B cell (primary cell): ENCODE measurements at regions not wholly inside any gene's neighbourhood (a gene's known extent, or its start where the extent isn't known, plus 50 kb on each side); places are given as distances from the start of the nearest gene placed in this dataset.

ENCODE experiments used
- ATAC-seq: fragments of 200-7000 bp; cut with Tn5 transposase; one replicate; pipeline ENCODE4 v1.10.0; 2021; ENCODE audit warnings: low read depth, mild to moderate bottlenecking, moderate number of reproducible peaks, moderate library complexity
- CTCF ChIA-PET: fragments of 350-600 bp; sonication (Branson Sonifier 250); formaldehyde crosslinking; loops from one replicate; lab custom pipeline; 2021; ENCODE audit warnings: antibody characterized with exemption, inconsistent platforms; lab: Charles Lee
- POLR2A ChIA-PET: fragments of 350-600 bp; sonication (Branson Sonifier 250); formaldehyde crosslinking; loops from one replicate; lab custom pipeline; 2021; ENCODE audit warnings: antibody characterized with exemption; lab: Charles Lee
- DNase-seq: peaks from one replicate; pipeline ENCODE4 v3.0.0; 2013
- H2AFZ ChIP-seq: 2 replicates; pipeline ENCODE4 v1.6.1; 2012; ENCODE audit warnings: mild to moderate bottlenecking, low read depth, low read length; ENCODE audit not compliant: insufficient read depth, poor library complexity, severe bottlenecking
- H3K27ac ChIP-seq, 2 donors: 1 replicate in 1 of 2; 2 replicates in 1 of 2; pipeline ENCODE4 v1.5.1; 2012 to 2013; ENCODE audit warnings: low read length in 2 of 2, mild to moderate bottlenecking in 2 of 2, moderate library complexity in 1 of 2
- H3K27me3 ChIP-seq, 4 experiments: fragments of 200-600 bp in 1 of 4; sonication (generic) in 1 of 4; replicated peaks in 1 of 4; 1 replicate in 2 of 4; 2 replicates in 2 of 4; pipeline versions ENCODE4 v1.6.1 to v1.7.0; 2013 to 2016; ENCODE audit warnings: low read length in 3 of 4, mild to moderate bottlenecking in 2 of 4, mixed read lengths in 1 of 4, moderate library complexity in 1 of 4; ENCODE audit not compliant: insufficient read depth in 4 of 4, control insufficient read depth in 3 of 4; ENCODE audit errors: control extremely low read depth in 1 of 4
- H3K36me3 ChIP-seq, 2 experiments: replicated peaks in 1 of 2; 1 replicate in 1 of 2; 2 replicates in 1 of 2; pipeline versions ENCODE4 v1.6.1 to v1.7.1; 2013; ENCODE audit warnings: low read length in 1 of 2; ENCODE audit not compliant: insufficient read depth in 2 of 2, control insufficient read depth in 1 of 2; ENCODE audit errors: control extremely low read depth in 1 of 2, extremely low read depth in 1 of 2
- H3K4me1 ChIP-seq, 2 donors: fragments of 200-600 bp in 1 of 2; sonication (generic) in 1 of 2; 1 replicate in 1 of 2; 2 replicates in 1 of 2; pipeline versions ENCODE4 v1.5.1 to v1.6.1; 2013 to 2017; ENCODE audit warnings: low read length in 2 of 2; ENCODE audit not compliant: control insufficient read depth in 2 of 2, insufficient read depth in 2 of 2
- H3K4me2 ChIP-seq: replicated peaks from 2 replicates; pipeline ENCODE3; 2012; ENCODE audit warnings: mild to moderate bottlenecking, low read depth, low read length; ENCODE audit not compliant: poor library complexity, severe bottlenecking
- H3K4me3 ChIP-seq, 5 experiments: fragments of 200-600 bp in 1 of 5; sonication (generic) in 1 of 5; 1 replicate in 3 of 5; 2 replicates in 2 of 5; pipeline versions ENCODE4 v1.5.1 to v1.7.0; 2011 to 2016; ENCODE audit warnings: low read length in 4 of 5, mild to moderate bottlenecking in 4 of 5, low read depth in 2 of 5, control low read depth in 1 of 5, moderate library complexity in 1 of 5; ENCODE audit not compliant: insufficient read depth in 1 of 5; ENCODE audit errors: control extremely low read depth in 1 of 5, extremely low read depth in 1 of 5
- H3K79me2 ChIP-seq: fragments of 200-600 bp; sonication (generic); one replicate; pipeline ENCODE4 v1.6.0; 2016; ENCODE audit warnings: low read length; ENCODE audit not compliant: control insufficient read depth, insufficient read depth
- H3K9ac ChIP-seq: fragments of 200-600 bp; sonication (generic); 2 replicates; pipeline ENCODE4 v1.6.1; 2017; ENCODE audit warnings: mild to moderate bottlenecking, low read length, moderate library complexity
- H3K9me3 ChIP-seq, 3 donors: one replicate each; pipeline versions ENCODE4 v1.6.1 to v1.7.1; 2013; ENCODE audit warnings: low read length in 2 of 3; ENCODE audit not compliant: control insufficient read depth in 2 of 3, insufficient read depth in 1 of 3; ENCODE audit errors: control extremely low read depth in 1 of 3
- H4K20me1 ChIP-seq: 2 replicates; pipeline ENCODE4 v1.6.0; 2012; ENCODE audit warnings: mild to moderate bottlenecking, low read length; ENCODE audit not compliant: insufficient read depth, control insufficient read depth, poor library complexity, severe bottlenecking
- H3K27ac Mint-ChIP-seq: one replicate; pipeline ENCODE4 v1.8.0; 2021; ENCODE audit warnings: mixed read lengths
- H3K27me3 Mint-ChIP-seq: one replicate; pipeline ENCODE4 v1.8.0; 2021; ENCODE audit warnings: mixed read lengths
- H3K4me1 Mint-ChIP-seq: one replicate; pipeline ENCODE4 v1.8.0; 2021; ENCODE audit warnings: mixed read lengths
- H3K4me3 Mint-ChIP-seq: one replicate; pipeline ENCODE4 v1.8.0; 2021; ENCODE audit warnings: mixed read lengths
- H3K9me3 Mint-ChIP-seq: one replicate; pipeline ENCODE4 v1.8.0; 2022; ENCODE audit warnings: mixed read lengths; ENCODE audit not compliant: insufficient read depth
- EZH2 ChIP-seq: IDR thresholded peaks from 2 replicates; pipeline ENCODE4 v1.6.1; 2012; ENCODE audit warnings: borderline replicate concordance, low read depth, mild to moderate bottlenecking, moderate library complexity, low read length; ENCODE audit not compliant: insufficient read depth, poor library complexity, severe bottlenecking
- WGBS: methylation state at CpG from one replicate; pipeline ENCODE4 v1.1.5; 2013; ENCODE audit warnings: missing lambda C conversion rate; ENCODE audit not compliant: insufficient coverage; 5-methylcytosine and 5-hydroxymethylcytosine counted together
- intact Hi-C: fragments of 100-400 bp; cut with micrococcal nuclease; formaldehyde crosslinking; loops from one replicate; pipeline ENCODE4 v1.10.0; 2022
- TF ChIP-seq, protein P1 (sequence below): fragments of 200-600 bp; IDR thresholded peaks from one replicate; pipeline ENCODE4 v1.8.0; 2022; ENCODE audit warnings: antibody characterized with exemption, mild to moderate bottlenecking

DNA sequence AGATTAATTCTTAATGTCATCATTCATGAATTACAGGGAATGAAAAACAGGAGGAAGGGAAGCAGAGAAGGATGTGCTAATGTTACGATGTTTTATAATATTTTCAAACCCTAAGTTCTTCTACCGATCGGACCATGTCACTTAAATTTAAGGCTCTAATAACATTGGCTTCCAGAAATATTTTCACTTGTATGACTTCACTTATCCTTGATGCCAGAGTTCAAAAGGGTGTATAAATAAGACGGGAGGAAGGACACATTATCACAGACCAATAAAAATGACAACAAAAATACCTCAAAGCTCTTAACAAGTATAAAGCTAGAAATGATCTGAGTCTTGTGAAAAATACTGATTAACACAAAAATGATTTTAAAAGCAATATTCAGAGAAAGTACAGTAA, 370.4 kb upstream of the CITED2 start:
- ATAC-seq (no peak), DNase-seq (no peak)
- ChIA-PET CTCF (no interaction called here), POLR2A (no interaction called here)
- Histone ChIP-seq H3K4me2 (no peak overlapping the region), H3K79me2 (no peaks in the 10 kb centered on the region), H3K4me1 (no peaks in the 10 kb centered on the region), H3K9ac (no peak overlapping the region), H3K4me3 (no peak overlapping the region), H3K27ac (no peak overlapping the region), H2AFZ (no peak overlapping the region), H4K20me1 (no peaks in the 10 kb centered on the region), H3K27me3 (no peaks in the 10 kb centered on the region), H3K9me3 (no peaks in the 10 kb centered on the region), H3K36me3 (no peaks in the 10 kb centered on the region)
- WGBS = no CpG with 5 or more reads among the region's 4 CpGs
- TF ChIP-seq, protein P1, sequence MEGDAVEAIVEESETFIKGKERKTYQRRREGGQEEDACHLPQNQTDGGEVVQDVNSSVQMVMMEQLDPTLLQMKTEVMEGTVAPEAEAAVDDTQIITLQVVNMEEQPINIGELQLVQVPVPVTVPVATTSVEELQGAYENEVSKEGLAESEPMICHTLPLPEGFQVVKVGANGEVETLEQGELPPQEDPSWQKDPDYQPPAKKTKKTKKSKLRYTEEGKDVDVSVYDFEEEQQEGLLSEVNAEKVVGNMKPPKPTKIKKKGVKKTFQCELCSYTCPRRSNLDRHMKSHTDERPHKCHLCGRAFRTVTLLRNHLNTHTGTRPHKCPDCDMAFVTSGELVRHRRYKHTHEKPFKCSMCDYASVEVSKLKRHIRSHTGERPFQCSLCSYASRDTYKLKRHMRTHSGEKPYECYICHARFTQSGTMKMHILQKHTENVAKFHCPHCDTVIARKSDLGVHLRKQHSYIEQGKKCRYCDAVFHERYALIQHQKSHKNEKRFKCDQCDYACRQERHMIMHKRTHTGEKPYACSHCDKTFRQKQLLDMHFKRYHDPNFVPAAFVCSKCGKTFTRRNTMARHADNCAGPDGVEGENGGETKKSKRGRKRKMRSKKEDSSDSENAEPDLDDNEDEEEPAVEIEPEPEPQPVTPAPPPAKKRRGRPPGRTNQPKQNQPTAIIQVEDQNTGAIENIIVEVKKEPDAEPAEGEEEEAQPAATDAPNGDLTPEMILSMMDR = no peak
- TF ChIP-seq EZH2 = no peak
- H3K27ac Mint-ChIP-seq = no peak overlapping the region
- H3K9me3 Mint-ChIP-seq = no peaks in the 10 kb centered on the region
- peaks cover 2% of the 10 kb centered on the region for H3K27me3 Mint-ChIP-seq
- H3K4me3 Mint-ChIP-seq = no peak overlapping the region
- intact Hi-C loops = no loop called here
- no peaks in the 10 kb centered on the region for H3K4me1 Mint-ChIP-seq

DNA sequence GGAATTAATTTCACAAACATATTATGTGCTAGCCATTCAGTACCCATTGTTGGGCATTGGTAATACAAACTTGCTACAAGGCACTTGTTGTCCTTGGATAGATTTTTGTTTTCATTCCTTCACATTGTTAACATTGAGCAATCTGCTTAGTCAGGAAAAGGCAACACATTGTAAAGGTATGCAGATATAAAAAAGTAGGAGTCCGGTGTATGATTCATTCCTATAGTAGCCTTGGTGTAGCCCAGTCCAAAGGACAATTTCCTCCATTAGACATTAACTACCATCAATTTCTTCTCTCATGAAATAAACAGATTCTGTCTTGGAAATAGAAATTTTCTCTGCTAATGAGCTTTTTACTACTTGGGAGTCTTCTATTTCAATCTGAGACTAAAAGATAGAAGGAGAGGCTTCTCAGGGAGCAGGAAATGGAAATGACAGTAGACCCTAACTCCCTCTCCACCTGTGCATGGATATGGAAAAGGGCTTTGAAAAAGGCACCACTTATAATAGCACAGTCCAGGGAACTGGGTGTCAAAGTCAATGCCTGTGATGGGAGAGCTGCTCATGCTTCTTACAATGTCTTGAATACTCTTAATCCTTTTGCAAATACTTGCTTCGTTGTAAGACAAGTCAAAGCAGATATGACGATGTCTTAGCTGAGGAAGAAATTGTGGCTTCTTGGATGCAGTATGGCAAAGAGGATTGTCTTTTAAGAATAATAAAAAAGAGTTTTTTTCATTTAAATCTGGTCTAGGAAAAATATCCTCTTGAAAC, 369.4 kb upstream of the CITED2 start:
- Mint-ChIP-seq H3K9me3 (no peaks in the 10 kb centered on the region), H3K4me1 (no peaks in the 10 kb centered on the region), H3K4me3 (no peak overlapping the region), H3K27me3 (peaks cover 2% of the 10 kb centered on the region), H3K27ac (no peak overlapping the region)
- Histone ChIP-seq H3K27me3 (no peaks in the 10 kb centered on the region), H3K27ac (no peak overlapping the region), H4K20me1 (no peaks in the 10 kb centered on the region), H3K4me3 (no peak overlapping the region), H3K36me3 (no peaks in the 10 kb centered on the region), H3K79me2 (no peaks in the 10 kb centered on the region), H3K4me2 (no peak overlapping the region), H3K9me3 (no peaks in the 10 kb centered on the region), H2AFZ (no peak overlapping the region), H3K9ac (no peak overlapping the region), H3K4me1 (no peaks in the 10 kb centered on the region)
- no peak for DNase-seq
- TF ChIP-seq, protein P1 = no peak
- no peak for TF ChIP-seq EZH2
- ChIA-PET CTCF (no interaction called here), POLR2A (no interaction called here)
- WGBS = no CpG with 5 or more reads among the region's 3 CpGs
- intact Hi-C loops = no loop called here
- ATAC-seq = no peak
